ENCODE measurements at regions not wholly inside any gene's neighbourhood (a gene's known extent, or its start where the extent isn't known, plus 50 kb on each side); places are given as distances from the start of the nearest gene placed in this dataset.
A peak's percentile ranks its signal among the peaks of the same experiment; 100 is the strongest.

DNA sequence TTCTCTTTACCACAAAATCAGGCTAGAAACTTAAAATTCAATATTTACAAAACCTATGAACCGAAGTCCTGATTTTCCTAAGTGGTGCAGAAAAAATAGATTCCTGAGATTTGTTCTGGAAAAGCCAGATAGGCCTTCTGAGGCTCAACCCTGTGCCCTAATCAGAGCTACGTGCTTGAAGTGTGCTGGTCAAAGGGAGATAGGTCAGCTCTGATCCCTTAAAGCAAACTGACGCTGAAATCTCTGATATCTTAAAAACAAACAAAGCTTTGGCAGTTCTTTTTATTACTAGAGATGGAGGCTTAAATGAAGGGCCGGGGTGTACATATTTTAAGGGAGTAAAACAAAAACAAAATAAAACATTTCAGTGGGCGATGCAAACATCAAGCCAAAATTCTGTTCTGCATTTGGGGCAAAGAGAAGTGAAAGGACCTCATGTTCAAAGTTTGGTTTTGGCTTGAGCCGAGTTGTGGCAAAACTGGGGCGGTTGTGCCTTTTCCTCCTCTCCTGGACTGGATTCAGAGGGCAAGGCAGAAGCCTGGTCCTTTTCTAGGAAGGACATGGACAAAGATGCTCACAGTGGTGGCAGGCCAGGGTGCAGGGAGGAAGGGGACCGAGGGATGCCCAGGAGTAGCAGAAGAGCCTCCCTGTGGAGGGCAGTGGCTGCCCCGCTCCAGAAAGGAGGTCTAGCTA is 295.0 kb downstream of the CDCA7 start:
- intact Hi-C loops (cut with DNase I; ENCODE audit: low total_unique reads) = no loop called here
- Histone ChIP-seq H3K36me3 (no peaks in the 10 kb centered on the region), H3K4me1 (peaks cover 11 to 40% (median 29%) of the 10 kb centered on the region in 4 donors), H3K9me3 (no peaks in the 10 kb centered on the region), H3K27me3 (no peaks in the 10 kb centered on the region), H3K27ac (peak overlapping the region in 4 of 5 donors; percentile 42 to 66 (median 52)), H3K4me3 (no peak overlapping the region)
- no peak for TF ChIP-seq CTCF (IDR thresholded peaks at IDR 0.05)
- TF ChIP-seq POLR2AphosphoS5 (IDR thresholded peaks at IDR 0.05) = peak in 2 of 3 donors; percentile 34 to 56
- 31 to 47% (median 42%) methylated on average over 9 of the region's 9 CpGs for WGBS, 5 donors
- DNase-seq = peak in 1 of 2 donors; percentile 46

- 92 to 97% (median 95%) methylated on average over 2 of the region's 2 CpGs for WGBS, 5 donors
- no peak for DNase-seq
- H3K27me3 ChIP-seq = no peaks in the 10 kb centered on the region
- H3K9me3 ChIP-seq = no peaks in the 10 kb centered on the region
- peaks cover 11 to 40% (median 29%) of the 10 kb centered on the region in 4 donors for H3K4me1 ChIP-seq
- no peaks in the 10 kb centered on the region for H3K36me3 ChIP-seq
- H3K4me3 ChIP-seq = no peak overlapping the region
- intact Hi-C loops (cut with DNase I; ENCODE audit: low total_unique reads) = no loop called here
- TF ChIP-seq CTCF (IDR thresholded peaks at IDR 0.05) (no peak), POLR2AphosphoS5 (IDR thresholded peaks at IDR 0.05) (no peak), EP300 (IDR thresholded peaks at IDR 0.05) (no peak), POLR2A (IDR thresholded peaks at IDR 0.05) (no peak)
- peak overlapping the region in 4 of 5 donors; percentile 23 to 67 (median 44) for H3K27ac ChIP-seq
Measured at GRCh38 chr2:173651891-173652290, 297.2 kb downstream of the CDCA7 start.

DNA sequence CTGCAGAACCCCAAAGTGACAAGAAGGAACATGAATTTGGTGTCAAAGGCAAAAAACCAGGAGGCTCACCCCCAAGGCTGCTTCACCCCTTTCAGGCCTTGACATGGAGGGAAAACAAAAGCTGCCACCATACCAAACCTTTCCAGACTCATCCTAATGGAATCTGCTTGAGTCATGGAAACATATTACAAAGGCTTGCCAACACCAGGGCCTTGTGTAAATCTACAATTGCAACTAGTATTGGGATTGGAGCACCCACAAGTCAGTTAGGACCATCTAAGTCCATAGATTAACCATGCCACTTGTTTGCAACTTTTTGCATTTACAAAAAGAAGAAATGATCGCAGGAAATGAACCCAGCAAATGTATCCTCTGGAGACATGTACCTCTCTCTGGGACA is 297.6 kb downstream of the CDCA7 start:
- H3K9me3 ChIP-seq = no peaks in the 10 kb centered on the region
- H3K4me3 ChIP-seq = no peak overlapping the region
- no peaks in the 10 kb centered on the region for H3K36me3 ChIP-seq
- DNase-seq = peak in 1 of 2 donors; percentile 26
- peak overlapping the region; percentile 23 to 67 (median 40) for H3K27ac ChIP-seq
- H3K27me3 ChIP-seq = no peaks in the 10 kb centered on the region
- H3K4me1 ChIP-seq = peaks cover 11 to 40% (median 29%) of the 10 kb centered on the region in 4 donors
- 63 to 90% (median 69%) methylated on average over 1 of the region's 1 CpG for WGBS, 5 donors
- TF ChIP-seq CTCF (IDR thresholded peaks at IDR 0.05) (no peak), EP300 (IDR thresholded peaks at IDR 0.05) (no peak), POLR2AphosphoS5 (IDR thresholded peaks at IDR 0.05) (no peak), POLR2A (IDR thresholded peaks at IDR 0.05) (no peak)
- intact Hi-C loops (cut with DNase I; ENCODE audit: low total_unique reads) = no loop called here

DNA sequence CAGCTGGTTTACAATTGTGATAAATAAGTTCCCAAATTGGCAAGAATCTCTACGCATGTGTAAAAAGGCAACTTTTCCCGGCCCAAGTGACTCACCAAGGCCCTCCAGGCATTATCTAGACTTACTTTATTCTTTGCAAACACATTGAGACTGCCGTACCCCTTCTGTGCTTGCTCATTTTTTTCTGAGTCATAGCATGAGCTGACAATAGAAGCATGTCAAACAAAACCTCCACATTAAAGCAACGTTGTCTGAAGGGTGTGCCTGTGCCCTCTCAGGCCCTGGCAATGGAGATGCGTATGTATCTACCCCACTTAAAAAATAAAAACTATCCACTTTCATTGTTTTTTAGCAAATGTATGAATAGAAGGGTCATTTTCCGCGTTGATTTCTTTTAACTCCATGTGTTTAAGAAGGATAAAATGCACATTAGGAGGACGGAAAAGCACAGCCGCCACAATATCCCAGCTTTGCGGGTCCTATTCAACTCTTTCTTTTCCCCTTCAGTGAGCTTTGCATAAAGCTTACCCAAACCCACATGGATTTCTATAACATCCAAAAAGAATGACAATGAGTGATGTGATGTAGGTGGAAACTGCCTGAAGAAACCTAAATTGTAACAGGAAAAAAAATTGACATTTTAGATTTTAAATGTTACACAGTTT is 298.2 kb downstream of the CDCA7 start:
- intact Hi-C loops (cut with DNase I; ENCODE audit: low total_unique reads) = no loop called here
- H3K4me1 ChIP-seq = peaks cover 10 to 38% (median 27%) of the 10 kb centered on the region in 4 donors
- no peaks in the 10 kb centered on the region for H3K27me3 ChIP-seq
- 31 to 51% (median 44%) methylated on average over 10 of the region's 10 CpGs for WGBS, 5 donors
- no peaks in the 10 kb centered on the region for H3K9me3 ChIP-seq
- peak; percentile 32 to 83 for DNase-seq
- H3K4me3 ChIP-seq = no peak overlapping the region
- no peak for TF ChIP-seq CTCF (IDR thresholded peaks at IDR 0.05)
- TF ChIP-seq POLR2AphosphoS5 (IDR thresholded peaks at IDR 0.05) = peak in 2 of 3 donors; percentile 37 to 77
- no peaks in the 10 kb centered on the region for H3K36me3 ChIP-seq
- H3K27ac ChIP-seq = peak overlapping the region; percentile 36 to 67 (median 53)

Measured in stomach (tissue), 8 donors.